Stimulated activated CD4-positive, alpha-beta T cell treated with anti-CD3 and anti-CD28 coated beads, Interleukin-15, amount 100 ng/mL, for 48 hours (primary cell): ENCODE measurements at regions not wholly inside any gene's neighbourhood (a gene's known extent, or its start where the extent isn't known, plus 50 kb on each side); places are given as distances from the start of the nearest gene placed in this dataset.
"Not testable (repeated sequence)": the region's sequence is repeated elsewhere in the genome, so short reads cannot be mapped to it uniquely, and the experiment has no call there.

Source experiments
- DNase-seq, 2 donors: peaks; one replicate each; pipeline ENCODE4 v3.0.0-alpha.2; 2020; ENCODE audit warnings: low read depth in 2 of 2

DNA sequence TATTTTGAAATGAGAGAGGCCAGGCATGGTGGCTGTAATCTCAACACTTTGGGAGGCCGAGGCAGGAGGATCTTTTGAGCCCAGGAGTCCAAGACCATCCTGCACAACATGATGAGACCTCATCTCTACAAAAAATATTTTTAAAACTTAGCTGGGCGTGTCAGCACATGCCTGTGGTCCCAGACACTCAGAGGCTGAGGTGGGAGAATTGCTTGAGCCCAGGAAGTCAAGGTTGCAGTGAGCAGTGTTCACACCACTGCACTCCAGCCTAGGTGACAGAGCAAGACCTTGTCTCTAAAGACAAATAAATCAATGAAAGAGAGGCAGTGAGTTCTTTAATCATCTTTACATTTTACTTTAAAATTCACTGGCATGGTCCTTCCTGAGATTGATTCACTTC is 124.5 kb downstream of the DUSP6 start:
- no peak for DNase-seq

GRCh38 chr12:89225808-89226411 is 126.4 kb downstream of the DUSP6 start:
- peak; percentile 21 to 26 for DNase-seq

DNA sequence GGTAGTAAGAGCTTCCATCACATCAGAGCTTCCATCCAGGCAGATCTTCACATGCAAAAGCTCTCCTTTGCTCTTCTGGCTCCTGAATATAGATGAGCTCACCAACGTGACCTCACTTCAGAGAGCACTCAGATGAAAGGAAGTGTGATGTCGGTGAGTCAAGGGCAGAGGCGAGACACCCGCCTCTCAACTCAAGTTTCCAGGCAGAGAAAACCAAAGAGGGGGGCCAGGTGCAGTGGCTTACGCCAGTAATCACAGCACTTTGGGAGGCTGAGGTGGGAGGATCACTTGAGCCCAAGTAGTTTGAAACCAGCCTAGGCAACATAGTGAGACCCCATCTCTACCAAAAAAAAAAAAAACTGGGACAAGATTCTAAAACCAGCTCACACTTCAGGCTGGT is 126.9 kb downstream of the DUSP6 start:
- DNase-seq = peak; percentile 77

DNA sequence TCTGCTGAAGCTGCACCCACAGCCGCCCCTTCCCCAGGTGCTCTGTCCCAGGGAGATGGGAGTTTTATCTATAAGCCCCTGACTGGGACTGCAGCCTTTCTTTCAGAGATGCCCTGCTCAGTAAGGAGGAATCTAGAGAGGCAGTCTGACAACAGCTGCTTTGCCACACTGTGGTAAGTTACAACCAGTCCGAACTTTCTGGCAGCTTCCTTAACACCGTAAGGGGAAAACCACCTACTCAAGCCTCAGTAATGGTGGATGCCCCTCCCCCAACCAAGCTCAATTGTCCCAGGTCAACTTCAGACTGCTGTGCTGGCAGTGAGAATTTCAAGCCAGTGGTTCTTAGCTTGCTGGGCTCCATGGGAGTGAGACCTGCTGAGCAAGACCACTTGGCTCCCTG is 129.7 kb downstream of the DUSP6 start:
- DNase-seq = not testable (repeated sequence)

- DNase-seq = no peak
These were observed 134.8 kb downstream of the DUSP6 start for GRCh38 chr12:89217472-89217871.

- no peak for DNase-seq
These were observed 135.9 kb downstream of the DUSP6 start for GRCh38 chr12:89216211-89216952.

GRCh38 chr12:89215196-89215595 is 137.1 kb downstream of the DUSP6 start:
- no peak for DNase-seq

GRCh38 chr12:89213747-89214146 is 138.6 kb downstream of the DUSP6 start:
- DNase-seq = no peak

- no peak for DNase-seq
These were observed 139.2 kb downstream of the DUSP6 start for GRCh38 chr12:89213139-89213538.

DNA sequence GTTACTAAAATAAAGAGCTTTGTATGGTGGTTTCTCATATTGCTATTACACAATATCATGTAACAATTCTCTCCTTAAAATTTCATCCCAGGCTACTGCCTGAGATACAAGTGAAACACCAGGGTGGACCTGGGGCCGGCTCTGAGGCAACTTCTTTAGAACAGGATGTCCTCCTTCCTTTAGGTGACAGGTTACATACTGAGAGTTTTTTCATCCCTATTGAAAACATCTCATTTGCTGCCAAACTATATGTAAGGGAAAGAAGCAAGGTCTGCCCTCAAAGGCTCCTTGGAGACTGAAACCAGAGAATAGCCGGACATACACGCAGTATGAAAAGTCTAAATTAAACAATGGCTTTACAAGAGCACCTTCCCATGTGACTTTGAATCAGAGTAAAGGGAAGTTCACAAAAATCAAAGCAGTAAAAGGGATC is 139.9 kb downstream of the DUSP6 start:
- DNase-seq = no peak

DNA sequence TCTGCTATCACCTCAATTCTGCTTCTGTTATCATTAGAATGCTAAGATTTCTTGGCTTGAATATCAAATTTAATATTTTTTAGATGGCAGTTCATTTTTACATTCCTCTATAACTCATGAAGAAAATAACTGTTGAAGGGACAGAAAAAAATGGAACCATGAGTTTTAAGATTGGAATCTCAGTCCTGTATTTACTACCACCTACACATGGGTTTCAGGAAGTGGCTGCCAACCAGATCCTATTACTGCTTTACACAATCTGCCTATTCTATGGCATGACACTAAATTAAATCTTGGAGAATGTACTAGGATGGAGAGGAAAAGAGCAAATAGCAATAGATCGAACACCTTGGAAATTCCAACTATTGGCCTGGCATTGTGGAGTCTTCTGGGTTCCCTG is 140.8 kb downstream of the DUSP6 start:
- DNase-seq = no peak

GRCh38 chr12:89210277-89210676 is 142.0 kb downstream of the DUSP6 start:
- no peak for DNase-seq

DNA sequence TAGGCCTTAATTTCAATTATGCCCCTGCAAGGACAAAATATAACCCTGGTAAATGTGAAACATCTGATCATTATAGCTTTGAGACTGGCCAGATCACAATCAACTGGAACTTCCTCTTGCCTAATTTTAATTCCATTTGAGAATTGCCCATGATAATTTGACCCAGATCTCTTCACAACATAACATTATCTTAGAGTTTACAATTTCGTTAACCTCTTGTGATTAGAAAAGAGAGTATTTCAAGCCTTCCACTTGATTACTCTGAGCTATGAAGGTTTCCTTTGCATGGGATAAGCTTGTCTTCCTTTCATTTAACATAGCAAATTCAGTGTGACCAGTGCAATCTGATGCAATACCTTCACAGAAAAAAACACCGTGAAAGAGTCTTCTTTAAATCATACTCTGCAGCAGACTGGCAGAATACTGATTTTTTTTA is 143.6 kb downstream of the DUSP6 start:
- DNase-seq = no peak

- DNase-seq = no peak
These were observed 145.9 kb downstream of the DUSP6 start for GRCh38 chr12:89206390-89206789.

DNA sequence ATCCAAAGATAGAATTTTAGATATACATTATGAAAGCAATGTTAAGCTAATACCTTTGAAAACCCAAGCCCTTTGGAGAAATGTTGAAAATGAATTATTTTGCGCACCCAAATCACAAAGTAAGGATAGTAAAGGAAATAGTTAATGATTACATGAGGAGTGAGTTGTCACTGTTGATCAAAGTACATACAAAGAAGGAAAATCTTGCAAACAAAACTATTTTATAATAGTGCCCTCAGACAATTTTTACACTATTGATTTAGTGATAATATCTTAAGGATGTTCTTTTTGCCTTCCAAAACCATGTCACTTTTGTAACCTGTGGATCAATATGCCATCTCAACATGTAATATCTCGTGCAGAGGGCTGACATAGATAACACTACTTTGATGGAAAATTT is 146.8 kb downstream of the DUSP6 start:
- DNase-seq = no peak

DNA sequence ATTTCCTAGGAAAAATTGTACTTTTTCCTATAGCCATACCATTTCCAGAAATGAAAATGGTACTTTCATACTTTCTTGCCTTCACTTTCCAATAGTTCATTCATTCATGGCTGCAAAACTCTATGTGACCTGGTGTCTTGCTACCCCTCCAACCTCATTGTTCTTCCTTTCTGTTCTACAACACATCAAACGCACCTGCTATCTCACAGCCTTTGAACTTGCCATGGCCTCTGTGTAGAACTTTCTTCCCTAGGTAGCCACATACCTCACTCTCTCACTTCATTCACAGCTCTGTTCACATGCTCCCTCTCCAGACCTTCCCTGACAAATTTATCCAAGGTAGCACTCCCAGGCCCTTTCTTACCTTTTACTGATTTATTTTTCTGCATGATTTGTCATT is 149.2 kb downstream of the DUSP6 start:
- DNase-seq = no peak

GRCh38 chr12:89200217-89200616 is 152.1 kb downstream of the DUSP6 start:
- DNase-seq = no peak

DNA sequence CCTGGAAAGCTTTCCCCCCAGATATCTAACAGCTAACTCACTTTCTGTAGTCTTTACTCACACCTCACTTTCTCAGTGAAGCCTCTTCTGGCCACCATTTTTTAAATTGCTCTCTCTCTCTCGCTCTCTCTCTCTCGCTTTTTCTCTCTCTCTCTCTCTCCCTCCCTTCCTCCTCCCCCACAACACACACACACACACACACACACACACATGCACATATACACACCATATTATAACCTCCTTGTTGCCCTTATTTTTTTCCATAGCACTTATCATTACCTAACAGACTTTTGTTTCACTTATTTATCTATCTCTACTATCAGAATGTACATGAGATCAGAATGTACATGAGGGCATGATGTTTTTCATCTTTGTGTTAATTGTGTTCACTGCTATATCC is 156.8 kb downstream of the DUSP6 start:
- no peak for DNase-seq

DNA sequence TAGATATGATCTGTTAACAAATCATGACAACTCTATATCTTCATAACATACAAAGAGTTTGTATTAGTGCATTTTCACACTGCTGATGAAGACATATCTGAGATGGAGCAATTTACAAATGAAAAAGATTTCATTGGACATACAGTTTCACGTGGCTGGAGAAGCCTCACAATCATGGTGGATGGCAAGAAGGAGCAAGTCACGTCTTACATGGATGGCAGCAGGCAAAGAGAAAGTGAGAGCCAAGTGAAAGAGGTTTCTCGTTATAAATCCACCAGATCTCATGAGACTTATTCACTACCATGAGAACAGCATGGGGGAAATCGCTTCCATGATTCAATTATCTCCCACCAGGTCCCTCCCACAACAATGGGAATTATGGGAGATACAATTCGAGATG is 157.6 kb downstream of the DUSP6 start:
- no peak for DNase-seq

GRCh38 chr12:89192429-89192828 is 159.9 kb downstream of the DUSP6 start:
- DNase-seq = no peak

GRCh38 chr12:89191597-89191996 is 160.7 kb downstream of the DUSP6 start:
- DNase-seq = not testable (repeated sequence)

GRCh38 chr12:89189448-89189847 is 162.9 kb downstream of the DUSP6 start:
- no peak for DNase-seq

- no peak for DNase-seq
These were observed 164.8 kb downstream of the DUSP6 start for GRCh38 chr12:89187507-89187906.

DNA sequence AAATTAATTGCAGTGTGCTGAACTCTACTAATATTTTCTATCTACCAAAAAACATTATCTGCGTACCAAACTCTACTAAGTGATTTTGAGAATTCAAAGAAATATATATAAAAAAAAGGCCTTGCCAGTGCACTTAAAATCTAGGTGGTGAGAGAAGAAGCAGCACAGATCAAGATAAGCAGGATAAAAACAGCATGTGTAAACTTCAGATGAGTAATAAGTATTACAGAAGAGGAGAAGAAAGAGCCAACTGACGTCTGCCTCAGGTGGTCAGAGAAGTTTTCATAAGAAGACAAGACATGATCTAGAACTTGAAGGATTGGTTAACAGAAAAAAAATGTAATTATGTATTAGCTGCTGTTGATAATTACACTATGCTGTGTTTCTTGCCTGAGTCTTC is 166.4 kb downstream of the DUSP6 start:
- no peak for DNase-seq
